Astrocyte (in vitro differentiated cells and primary cell): ENCODE measurements at regions not wholly inside any gene's neighbourhood (a gene's known extent, or its start where the extent isn't known, plus 50 kb on each side); places are given as distances from the start of the nearest gene placed in this dataset.

ENCODE experiments used
- DNase-seq: peaks from one replicate; pipeline ENCODE4 v3.0.0-alpha.2; 2010; ENCODE audit warnings: low read depth
- FAIRE-seq: peaks from 2 replicates; lab custom pipeline; 2011; peaks lifted over from hg19 to GRCh38; lab: Jason Lieb, UNC
- H2AFZ ChIP-seq: 2 replicates; pipeline ENCODE4 v1.6.0; 2012; ENCODE audit warnings: low read depth, low read length, inconsistent platforms
- H3K27ac ChIP-seq: 2 replicates; pipeline ENCODE4 v1.5.1; 2011; ENCODE audit warnings: low read depth, low read length, inconsistent platforms
- H3K27me3 ChIP-seq: 2 replicates; pipeline ENCODE4 v1.6.0; 2011; ENCODE audit warnings: low read length, inconsistent platforms; ENCODE audit not compliant: insufficient read depth
- H3K36me3 ChIP-seq: 2 replicates; pipeline ENCODE4 v1.5.1; 2011; ENCODE audit warnings: low read length, inconsistent platforms; ENCODE audit not compliant: insufficient read depth
- H3K4me1 ChIP-seq: 2 replicates; pipeline ENCODE4 v1.5.1; 2011; ENCODE audit warnings: low read length, inconsistent platforms; ENCODE audit not compliant: insufficient read depth
- H3K4me2 ChIP-seq: 2 replicates; pipeline ENCODE4 v1.6.0; 2012; ENCODE audit warnings: low read length, inconsistent platforms
- H3K4me3 ChIP-seq: 2 replicates; pipeline ENCODE4 v1.5.1; 2011; ENCODE audit warnings: low read depth, mild to moderate bottlenecking, low read length, inconsistent platforms; ENCODE audit not compliant: insufficient read depth
- H3K79me2 ChIP-seq: 2 replicates; pipeline ENCODE4 v1.6.0; 2012; ENCODE audit warnings: mild to moderate bottlenecking, low read length, inconsistent platforms; ENCODE audit not compliant: insufficient read depth
- H3K9ac ChIP-seq: 2 replicates; pipeline ENCODE4 v1.6.0; 2012; ENCODE audit warnings: mild to moderate bottlenecking, low read length, inconsistent platforms
- H3K9me3 ChIP-seq: 2 replicates; pipeline ENCODE4 v1.5.1; 2012; ENCODE audit warnings: low read depth, mild to moderate bottlenecking, low read length, inconsistent platforms; ENCODE audit not compliant: insufficient read depth
- H4K20me1 ChIP-seq: 2 replicates; pipeline ENCODE4 v1.6.0; 2012; ENCODE audit warnings: low read length, inconsistent platforms; ENCODE audit not compliant: insufficient read depth
- H3K27ac Mint-ChIP-seq: one replicate; pipeline ENCODE4 v1.8.0; 2021; ENCODE audit warnings: mild to moderate bottlenecking, mixed read lengths; ENCODE audit not compliant: unreplicated experiment
- H3K27me3 Mint-ChIP-seq: one replicate; pipeline ENCODE4 v1.8.0; 2021; ENCODE audit warnings: low read depth, mixed read lengths; ENCODE audit not compliant: unreplicated experiment
- H3K36me3 Mint-ChIP-seq: one replicate; pipeline ENCODE4 v1.8.0; 2021; ENCODE audit warnings: low read depth, mixed read lengths; ENCODE audit not compliant: unreplicated experiment
- H3K4me1 Mint-ChIP-seq: one replicate; pipeline ENCODE4 v1.8.0; 2021; ENCODE audit warnings: low read depth, mixed read lengths; ENCODE audit not compliant: unreplicated experiment
- H3K4me3 Mint-ChIP-seq: one replicate; pipeline ENCODE4 v1.8.0; 2021; ENCODE audit warnings: mild to moderate bottlenecking, moderate library complexity, mixed read lengths; ENCODE audit not compliant: unreplicated experiment
- H3K9me3 Mint-ChIP-seq: one replicate; pipeline ENCODE4 v1.8.0; 2021; ENCODE audit warnings: mild to moderate bottlenecking, mixed read lengths; ENCODE audit not compliant: unreplicated experiment
- CTCF ChIP-seq: IDR thresholded peaks from 2 replicates; pipeline ENCODE4 v1.5.1; 2011; ENCODE audit warnings: low read depth, mild to moderate bottlenecking, inconsistent platforms, low read length, moderate library complexity; ENCODE audit not compliant: insufficient read depth
- EZH2 ChIP-seq: IDR thresholded peaks from 2 replicates; pipeline ENCODE4 v1.6.1; 2012; ENCODE audit warnings: mild to moderate bottlenecking, low read length, inconsistent platforms; ENCODE audit not compliant: insufficient read depth

- Histone ChIP-seq H3K4me1 (no peaks in the 10 kb centered on the region), H3K4me3 (no peak overlapping the region), H3K4me2 (no peak overlapping the region), H2AFZ (no peak overlapping the region), H4K20me1 (no peaks in the 10 kb centered on the region), H3K79me2 (no peaks in the 10 kb centered on the region), H3K9me3 (no peaks in the 10 kb centered on the region), H3K27me3 (no peaks in the 10 kb centered on the region), H3K9ac (no peak overlapping the region), H3K36me3 (no peaks in the 10 kb centered on the region), H3K27ac (no peak overlapping the region)
- FAIRE-seq = no peak
- Mint-ChIP-seq H3K36me3 (no peaks in the 10 kb centered on the region), H3K4me3 (no peak overlapping the region), H3K27ac (no peak overlapping the region), H3K9me3 (peaks cover 6% of the 10 kb centered on the region), H3K4me1 (no peaks in the 10 kb centered on the region), H3K27me3 (no peaks in the 10 kb centered on the region)
- no peak for TF ChIP-seq EZH2
- no peak for TF ChIP-seq CTCF
- no peak for DNase-seq
Observed at GRCh38 chr4:116664198-116664597, 421.2 kb downstream of the TRAM1L1 start.

GRCh38 chr4:116639070-116639577 is 446.3 kb downstream of the TRAM1L1 start:
- Mint-ChIP-seq H3K9me3 (no peaks in the 10 kb centered on the region), H3K36me3 (no peaks in the 10 kb centered on the region), H3K4me3 (no peak overlapping the region), H3K27me3 (no peaks in the 10 kb centered on the region), H3K27ac (no peak overlapping the region), H3K4me1 (no peaks in the 10 kb centered on the region)
- no peak overlapping the region for H2AFZ ChIP-seq
- H3K27me3 ChIP-seq = no peaks in the 10 kb centered on the region
- no peaks in the 10 kb centered on the region for H3K9me3 ChIP-seq
- no peak overlapping the region for H3K9ac ChIP-seq
- TF ChIP-seq EZH2 = no peak
- DNase-seq (no peak), FAIRE-seq (no peak)
- no peaks in the 10 kb centered on the region for H3K36me3 ChIP-seq
- no peaks in the 10 kb centered on the region for H4K20me1 ChIP-seq
- no peaks in the 10 kb centered on the region for H3K4me1 ChIP-seq
- no peak overlapping the region for H3K4me3 ChIP-seq
- H3K79me2 ChIP-seq = no peaks in the 10 kb centered on the region
- no peak overlapping the region for H3K4me2 ChIP-seq
- no peak overlapping the region for H3K27ac ChIP-seq

GRCh38 chr4:116638592-116638991 is 446.8 kb downstream of the TRAM1L1 start:
- no peaks in the 10 kb centered on the region for H3K9me3 ChIP-seq
- H4K20me1 ChIP-seq = no peaks in the 10 kb centered on the region
- no peaks in the 10 kb centered on the region for H3K36me3 ChIP-seq
- DNase-seq (no peak), FAIRE-seq (no peak)
- Mint-ChIP-seq H3K27me3 (no peaks in the 10 kb centered on the region), H3K27ac (no peak overlapping the region), H3K36me3 (no peaks in the 10 kb centered on the region), H3K4me1 (no peaks in the 10 kb centered on the region), H3K9me3 (no peaks in the 10 kb centered on the region), H3K4me3 (no peak overlapping the region)
- no peaks in the 10 kb centered on the region for H3K27me3 ChIP-seq
- H3K4me3 ChIP-seq = no peak overlapping the region
- H3K4me2 ChIP-seq = no peak overlapping the region
- no peaks in the 10 kb centered on the region for H3K79me2 ChIP-seq
- no peak overlapping the region for H3K9ac ChIP-seq
- no peaks in the 10 kb centered on the region for H3K4me1 ChIP-seq
- no peak overlapping the region for H2AFZ ChIP-seq
- H3K27ac ChIP-seq = no peak overlapping the region
- no peak for TF ChIP-seq CTCF
